H1 (cell line): ENCODE measurements at regions not wholly inside any gene's neighbourhood (a gene's known extent, or its start where the extent isn't known, plus 50 kb on each side); places are given as distances from the start of the nearest gene placed in this dataset.

Source experiments
- TF ChIP-seq, protein P1 (sequence below): fragments of 300-600 bp; sonication (generic); IDR thresholded peaks from 2 replicates; pipeline ENCODE4 v1.7.1; 2012; ENCODE audit warnings: low read length, moderate library complexity, mild to moderate bottlenecking, inconsistent platforms; ENCODE audit not compliant: insufficient replicate concordance

DNA sequence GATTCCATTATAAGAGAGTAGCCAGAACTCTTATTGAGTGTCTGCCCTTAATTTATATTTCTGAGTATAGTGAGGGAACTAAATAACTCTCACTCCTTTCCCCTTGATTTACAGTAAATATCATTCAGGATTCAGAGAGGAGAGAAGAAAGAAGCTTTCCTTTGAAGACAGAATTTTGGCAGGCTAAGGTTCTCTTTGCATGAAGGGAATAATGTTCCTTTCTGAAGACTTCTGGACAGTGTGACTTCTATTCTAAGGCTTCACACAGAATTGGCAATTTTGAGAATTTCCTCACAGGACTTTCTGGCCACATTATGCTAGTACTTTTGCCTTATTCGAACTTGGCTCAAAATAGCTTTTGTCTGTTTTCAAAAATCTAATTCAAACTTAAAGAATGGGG, 352.2 kb upstream of the FBXO33 start (continued):
- TF ChIP-seq, protein P1, sequence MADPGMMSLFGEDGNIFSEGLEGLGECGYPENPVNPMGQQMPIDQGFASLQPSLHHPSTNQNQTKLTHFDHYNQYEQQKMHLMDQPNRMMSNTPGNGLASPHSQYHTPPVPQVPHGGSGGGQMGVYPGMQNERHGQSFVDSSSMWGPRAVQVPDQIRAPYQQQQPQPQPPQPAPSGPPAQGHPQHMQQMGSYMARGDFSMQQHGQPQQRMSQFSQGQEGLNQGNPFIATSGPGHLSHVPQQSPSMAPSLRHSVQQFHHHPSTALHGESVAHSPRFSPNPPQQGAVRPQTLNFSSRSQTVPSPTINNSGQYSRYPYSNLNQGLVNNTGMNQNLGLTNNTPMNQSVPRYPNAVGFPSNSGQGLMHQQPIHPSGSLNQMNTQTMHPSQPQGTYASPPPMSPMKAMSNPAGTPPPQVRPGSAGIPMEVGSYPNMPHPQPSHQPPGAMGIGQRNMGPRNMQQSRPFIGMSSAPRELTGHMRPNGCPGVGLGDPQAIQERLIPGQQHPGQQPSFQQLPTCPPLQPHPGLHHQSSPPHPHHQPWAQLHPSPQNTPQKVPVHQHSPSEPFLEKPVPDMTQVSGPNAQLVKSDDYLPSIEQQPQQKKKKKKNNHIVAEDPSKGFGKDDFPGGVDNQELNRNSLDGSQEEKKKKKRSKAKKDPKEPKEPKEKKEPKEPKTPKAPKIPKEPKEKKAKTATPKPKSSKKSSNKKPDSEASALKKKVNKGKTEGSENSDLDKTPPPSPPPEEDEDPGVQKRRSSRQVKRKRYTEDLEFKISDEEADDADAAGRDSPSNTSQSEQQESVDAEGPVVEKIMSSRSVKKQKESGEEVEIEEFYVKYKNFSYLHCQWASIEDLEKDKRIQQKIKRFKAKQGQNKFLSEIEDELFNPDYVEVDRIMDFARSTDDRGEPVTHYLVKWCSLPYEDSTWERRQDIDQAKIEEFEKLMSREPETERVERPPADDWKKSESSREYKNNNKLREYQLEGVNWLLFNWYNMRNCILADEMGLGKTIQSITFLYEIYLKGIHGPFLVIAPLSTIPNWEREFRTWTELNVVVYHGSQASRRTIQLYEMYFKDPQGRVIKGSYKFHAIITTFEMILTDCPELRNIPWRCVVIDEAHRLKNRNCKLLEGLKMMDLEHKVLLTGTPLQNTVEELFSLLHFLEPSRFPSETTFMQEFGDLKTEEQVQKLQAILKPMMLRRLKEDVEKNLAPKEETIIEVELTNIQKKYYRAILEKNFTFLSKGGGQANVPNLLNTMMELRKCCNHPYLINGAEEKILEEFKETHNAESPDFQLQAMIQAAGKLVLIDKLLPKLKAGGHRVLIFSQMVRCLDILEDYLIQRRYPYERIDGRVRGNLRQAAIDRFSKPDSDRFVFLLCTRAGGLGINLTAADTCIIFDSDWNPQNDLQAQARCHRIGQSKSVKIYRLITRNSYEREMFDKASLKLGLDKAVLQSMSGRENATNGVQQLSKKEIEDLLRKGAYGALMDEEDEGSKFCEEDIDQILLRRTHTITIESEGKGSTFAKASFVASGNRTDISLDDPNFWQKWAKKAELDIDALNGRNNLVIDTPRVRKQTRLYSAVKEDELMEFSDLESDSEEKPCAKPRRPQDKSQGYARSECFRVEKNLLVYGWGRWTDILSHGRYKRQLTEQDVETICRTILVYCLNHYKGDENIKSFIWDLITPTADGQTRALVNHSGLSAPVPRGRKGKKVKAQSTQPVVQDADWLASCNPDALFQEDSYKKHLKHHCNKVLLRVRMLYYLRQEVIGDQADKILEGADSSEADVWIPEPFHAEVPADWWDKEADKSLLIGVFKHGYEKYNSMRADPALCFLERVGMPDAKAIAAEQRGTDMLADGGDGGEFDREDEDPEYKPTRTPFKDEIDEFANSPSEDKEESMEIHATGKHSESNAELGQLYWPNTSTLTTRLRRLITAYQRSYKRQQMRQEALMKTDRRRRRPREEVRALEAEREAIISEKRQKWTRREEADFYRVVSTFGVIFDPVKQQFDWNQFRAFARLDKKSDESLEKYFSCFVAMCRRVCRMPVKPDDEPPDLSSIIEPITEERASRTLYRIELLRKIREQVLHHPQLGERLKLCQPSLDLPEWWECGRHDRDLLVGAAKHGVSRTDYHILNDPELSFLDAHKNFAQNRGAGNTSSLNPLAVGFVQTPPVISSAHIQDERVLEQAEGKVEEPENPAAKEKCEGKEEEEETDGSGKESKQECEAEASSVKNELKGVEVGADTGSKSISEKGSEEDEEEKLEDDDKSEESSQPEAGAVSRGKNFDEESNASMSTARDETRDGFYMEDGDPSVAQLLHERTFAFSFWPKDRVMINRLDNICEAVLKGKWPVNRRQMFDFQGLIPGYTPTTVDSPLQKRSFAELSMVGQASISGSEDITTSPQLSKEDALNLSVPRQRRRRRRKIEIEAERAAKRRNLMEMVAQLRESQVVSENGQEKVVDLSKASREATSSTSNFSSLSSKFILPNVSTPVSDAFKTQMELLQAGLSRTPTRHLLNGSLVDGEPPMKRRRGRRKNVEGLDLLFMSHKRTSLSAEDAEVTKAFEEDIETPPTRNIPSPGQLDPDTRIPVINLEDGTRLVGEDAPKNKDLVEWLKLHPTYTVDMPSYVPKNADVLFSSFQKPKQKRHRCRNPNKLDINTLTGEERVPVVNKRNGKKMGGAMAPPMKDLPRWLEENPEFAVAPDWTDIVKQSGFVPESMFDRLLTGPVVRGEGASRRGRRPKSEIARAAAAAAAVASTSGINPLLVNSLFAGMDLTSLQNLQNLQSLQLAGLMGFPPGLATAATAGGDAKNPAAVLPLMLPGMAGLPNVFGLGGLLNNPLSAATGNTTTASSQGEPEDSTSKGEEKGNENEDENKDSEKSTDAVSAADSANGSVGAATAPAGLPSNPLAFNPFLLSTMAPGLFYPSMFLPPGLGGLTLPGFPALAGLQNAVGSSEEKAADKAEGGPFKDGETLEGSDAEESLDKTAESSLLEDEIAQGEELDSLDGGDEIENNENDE = no peak
